Transverse colon (tissue), 4 donors: ENCODE measurements at regions not wholly inside any gene's neighbourhood (a gene's known extent, or its start where the extent isn't known, plus 50 kb on each side); places are given as distances from the start of the nearest gene placed in this dataset.

ENCODE experiments used
- CTCF ChIP-seq, 5 experiments: fragments of 200-600 bp in 3 of 5; fragments of 450-650 bp in 2 of 5; sonication (generic) in 3 of 5; IDR thresholded peaks; 1 replicate in 2 of 5; 2 replicates in 3 of 5; pipeline ENCODE4 v1.5.1; 2016 to 2017; ENCODE audit warnings: antibody characterized with exemption in 5 of 5, inconsistent platforms in 3 of 5, mild to moderate bottlenecking in 2 of 5, moderate library complexity in 1 of 5
- EP300 ChIP-seq: sonication (generic); formaldehyde crosslinking; IDR thresholded peaks from one replicate; pipeline ENCODE4 v1.6.1; 2017; ENCODE audit warnings: antibody characterized with exemption, low read depth
- POLR2A ChIP-seq: fragments of 450-650 bp; IDR thresholded peaks from one replicate; pipeline ENCODE4 v1.6.1; 2016; ENCODE audit warnings: antibody characterized with exemption, mild to moderate bottlenecking, moderate library complexity
- POLR2AphosphoS5 ChIP-seq, 3 donors: sonication (generic); formaldehyde crosslinking; IDR thresholded peaks; one replicate each; pipeline ENCODE4 v1.6.1; 2016; ENCODE audit warnings: antibody characterized with exemption in 3 of 3

DNA sequence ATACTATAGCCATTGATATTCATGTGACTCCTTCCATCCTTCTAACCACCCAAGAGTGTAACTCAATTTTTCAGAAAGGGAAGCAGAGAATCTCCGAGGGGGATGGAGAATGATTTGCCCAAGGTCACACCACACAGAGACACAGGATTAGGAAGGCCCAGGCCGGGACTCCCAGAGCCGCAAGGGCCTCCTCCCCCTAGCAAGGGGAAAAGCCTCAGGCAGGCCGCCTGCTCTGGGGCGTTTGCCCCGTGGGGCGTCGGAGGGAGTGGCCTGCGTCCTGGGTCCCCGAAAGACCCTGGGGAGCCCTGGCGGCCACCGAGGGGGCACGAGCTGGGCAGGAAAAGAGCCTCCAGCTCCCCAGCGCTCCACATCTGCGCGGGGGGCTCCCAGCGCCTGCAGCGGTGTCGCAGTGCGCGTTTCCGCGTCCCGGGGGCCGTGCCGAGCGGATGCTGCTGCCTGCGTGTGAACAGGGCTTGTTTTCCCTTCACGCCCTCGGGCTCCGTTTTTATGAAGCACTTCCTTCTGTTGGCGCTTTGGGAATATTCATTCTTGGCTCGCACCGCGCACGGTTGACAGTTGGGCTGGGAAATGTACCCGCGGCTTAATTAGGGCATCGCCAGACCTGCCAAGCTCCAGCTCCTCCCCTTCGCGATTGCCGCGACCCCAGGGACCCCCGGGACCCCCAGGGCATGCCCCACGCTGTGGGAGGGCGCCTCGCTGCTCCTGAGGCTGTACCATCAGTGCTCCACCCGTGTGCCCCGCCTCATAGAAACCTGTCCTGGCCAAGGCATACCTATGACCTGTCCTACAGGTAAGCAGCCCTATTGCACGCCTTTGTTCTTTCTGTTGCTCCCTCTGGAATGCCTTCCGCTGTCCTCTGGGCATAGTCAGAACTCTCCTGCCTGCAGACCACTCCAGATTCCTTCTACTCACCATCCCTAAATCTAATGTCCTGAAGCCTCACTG lies 158.9 kb upstream of the GLI2 start:
- TF ChIP-seq CTCF (IDR thresholded peaks at IDR 0.05): no peak
- no peak for TF ChIP-seq POLR2A
- TF ChIP-seq POLR2AphosphoS5 (IDR thresholded peaks at IDR 0.05): no peak
- TF ChIP-seq EP300: no peak
